H9 (cell line): ENCODE measurements at regions not wholly inside any gene's neighbourhood (a gene's known extent, or its start where the extent isn't known, plus 50 kb on each side); places are given as distances from the start of the nearest gene placed in this dataset.

Experiments used
- DNase-seq: peaks from one replicate; pipeline ENCODE4 v3.0.0-alpha.2; 2017
- H2AFZ ChIP-seq: one replicate; pipeline ENCODE4 v1.6.1; 2013; ENCODE audit warnings: mild to moderate bottlenecking, low read length, control low read depth, moderate library complexity
- H2AK5ac ChIP-seq: 2 replicates; pipeline ENCODE4 v1.6.1; 2013; ENCODE audit warnings: low read length, control low read depth, mixed read lengths; ENCODE audit not compliant: insufficient read length
- H2BK120ac ChIP-seq: one replicate; pipeline ENCODE4 v1.6.1; 2013; ENCODE audit warnings: low read depth, mild to moderate bottlenecking, low read length, control low read depth, inconsistent platforms; ENCODE audit not compliant: poor library complexity, severe bottlenecking
- H2BK12ac ChIP-seq: 2 replicates; pipeline ENCODE4 v1.6.1; 2013; ENCODE audit warnings: low read length, control low read depth, mixed read lengths, low read depth; ENCODE audit not compliant: insufficient read length
- H2BK15ac ChIP-seq: 2 replicates; pipeline ENCODE4 v1.6.1; 2013; ENCODE audit warnings: low read depth, low read length, control low read depth
- H2BK20ac ChIP-seq: one replicate; pipeline ENCODE4 v1.6.1; 2013; ENCODE audit warnings: low read depth, mild to moderate bottlenecking, low read length, control low read depth, inconsistent platforms; ENCODE audit not compliant: poor library complexity, severe bottlenecking
- H2BK5ac ChIP-seq: 2 replicates; pipeline ENCODE4 v1.6.1; 2013; ENCODE audit warnings: low read length, control low read depth, mixed read lengths; ENCODE audit not compliant: insufficient read length
- H3K14ac ChIP-seq: 2 replicates; pipeline ENCODE4 v1.6.1; 2013; ENCODE audit warnings: low read length, control low read depth; ENCODE audit not compliant: insufficient read depth
- H3K18ac ChIP-seq: 2 replicates; pipeline ENCODE4 v1.6.1; 2013; ENCODE audit warnings: low read depth, mild to moderate bottlenecking, mixed read lengths, low read length, control low read depth; ENCODE audit not compliant: insufficient read length
- H3K23ac ChIP-seq: 2 replicates; pipeline ENCODE4 v1.6.1; 2013; ENCODE audit warnings: low read length, control low read depth, mixed read lengths, low read depth; ENCODE audit not compliant: insufficient read length
- H3K23me2 ChIP-seq: 2 replicates; pipeline ENCODE4 v1.6.1; 2013; ENCODE audit warnings: low read depth, mild to moderate bottlenecking, mixed read lengths, low read length, control low read depth; ENCODE audit not compliant: insufficient read length, poor library complexity, severe bottlenecking
- H3K27ac ChIP-seq: 2 replicates; pipeline ENCODE4 v1.5.1; 2013; ENCODE audit warnings: low read length, control low read depth, mixed read lengths, low read depth; ENCODE audit not compliant: insufficient read length
- H3K27me3 ChIP-seq: 2 replicates; pipeline ENCODE4 v1.6.1; 2013; ENCODE audit warnings: low read length, control low read depth, inconsistent platforms; ENCODE audit not compliant: insufficient read depth
- H3K4ac ChIP-seq: 2 replicates; pipeline ENCODE4 v1.6.1; 2013; ENCODE audit warnings: low read depth, mild to moderate bottlenecking, control low read depth, inconsistent platforms, low read length, moderate library complexity
- H3K4me1 ChIP-seq: 2 replicates; pipeline ENCODE4 v1.6.1; 2013; ENCODE audit warnings: low read length, control low read depth, inconsistent platforms; ENCODE audit not compliant: insufficient read depth
- H3K4me2 ChIP-seq: 2 replicates; pipeline ENCODE4 v1.6.1; 2013; ENCODE audit warnings: low read length, control low read depth, mixed read lengths; ENCODE audit not compliant: insufficient read length, insufficient read depth
- H3K56ac ChIP-seq: 2 replicates; pipeline ENCODE4 v1.6.1; 2013; ENCODE audit warnings: low read depth, mild to moderate bottlenecking, mixed read lengths, low read length, control low read depth; ENCODE audit not compliant: insufficient read length
- H3K79me1 ChIP-seq: 2 replicates; pipeline ENCODE4 v1.6.1; 2013; ENCODE audit warnings: low read depth, mild to moderate bottlenecking, moderate library complexity, low read length, control low read depth, inconsistent platforms; ENCODE audit not compliant: insufficient read depth, poor library complexity, severe bottlenecking
- H3K79me2 ChIP-seq: 2 replicates; pipeline ENCODE4 v1.6.1; 2013; ENCODE audit warnings: low read length, control low read depth, inconsistent platforms; ENCODE audit not compliant: insufficient read depth
- H3K9ac ChIP-seq: 2 replicates; pipeline ENCODE4 v1.6.1; 2013; ENCODE audit warnings: low read length, control low read depth, mixed read lengths; ENCODE audit not compliant: insufficient read length; ENCODE audit errors: extremely low read depth
- H3K9me3 ChIP-seq: one replicate; pipeline ENCODE4 v1.6.1; 2013; ENCODE audit warnings: low read depth, low read length, inconsistent platforms; ENCODE audit not compliant: control insufficient read depth
- H3T11ph ChIP-seq: one replicate; pipeline ENCODE4 v1.6.1; 2013; ENCODE audit warnings: mild to moderate bottlenecking, low read length, control low read depth, inconsistent platforms
- H4K20me1 ChIP-seq: one replicate; pipeline ENCODE4 v1.6.1; 2013; ENCODE audit not compliant: control insufficient read depth, insufficient read length, insufficient read depth
- H4K5ac ChIP-seq: 2 replicates; pipeline ENCODE4 v1.6.1; 2013; ENCODE audit warnings: low read depth, mild to moderate bottlenecking, mixed read lengths, low read length, control low read depth; ENCODE audit not compliant: insufficient read length
- H4K8ac ChIP-seq: replicated peaks from 2 replicates; pipeline ENCODE4 v1.6.1; 2013; ENCODE audit warnings: low read length, control low read depth, mixed read lengths, low read depth; ENCODE audit not compliant: insufficient read length
- H4K91ac ChIP-seq: 2 replicates; pipeline ENCODE4 v1.6.1; 2013; ENCODE audit warnings: low read depth, mild to moderate bottlenecking, moderate library complexity, mixed read lengths, low read length, control low read depth; ENCODE audit not compliant: insufficient read length
- H3K27ac Mint-ChIP-seq, 3 experiments: 2 replicates in 2 of 3; 3 replicates in 1 of 3; pipeline ENCODE4 v1.8.0; 2020 to 2021; ENCODE audit warnings: mixed read lengths in 3 of 3, mild to moderate bottlenecking in 1 of 3, moderate library complexity in 1 of 3
- H3K27me3 Mint-ChIP-seq: 2 replicates; pipeline ENCODE4 v1.8.0; 2021; ENCODE audit warnings: low read depth, mild to moderate bottlenecking, moderate library complexity, mixed read lengths
- H3K36me3 Mint-ChIP-seq, 3 experiments: 2 replicates in 2 of 3; 3 replicates in 1 of 3; pipeline ENCODE4 v1.8.0; 2020 to 2021; ENCODE audit warnings: low read depth in 3 of 3, mixed read lengths in 3 of 3; ENCODE audit not compliant: insufficient read depth in 1 of 3
- H3K4me1 Mint-ChIP-seq, 2 experiments: 2 replicates each; pipeline ENCODE4 v1.8.0; 2020; ENCODE audit warnings: mixed read lengths in 2 of 2
- H3K4me3 Mint-ChIP-seq, 2 experiments: 2 replicates in 1 of 2; 3 replicates in 1 of 2; pipeline ENCODE4 v1.8.0; 2020 to 2021; ENCODE audit warnings: mild to moderate bottlenecking in 2 of 2, mixed read lengths in 2 of 2, moderate library complexity in 1 of 2
- H3K9me3 Mint-ChIP-seq, 2 experiments: 2 replicates in 1 of 2; 3 replicates in 1 of 2; pipeline ENCODE4 v1.8.0; 2020; ENCODE audit warnings: mild to moderate bottlenecking in 2 of 2, mixed read lengths in 2 of 2, moderate library complexity in 1 of 2
- CTCF ChIP-seq: fragments of 200-600 bp; sonication (generic); conservative IDR thresholded peaks from 3 replicates; pipeline ENCODE4 v1.8.0; 2021; ENCODE audit warnings: antibody characterized with exemption, mild to moderate bottlenecking
- WGBS: extraction: QIAGEN DNeasy Blood & Tissue Kit; methylation state at CpG from one replicate; pipeline ENCODE4 v1.1.7; 2013; ENCODE audit warnings: missing lambda C conversion rate, low lambda C conversion rate, mixed read lengths; ENCODE audit not compliant: insufficient read length; ENCODE audit errors: extremely low coverage; 5-methylcytosine and 5-hydroxymethylcytosine counted together

- H2AFZ ChIP-seq: no peak overlapping the region
- H4K5ac ChIP-seq: no peak overlapping the region
- H2BK20ac ChIP-seq: no peak overlapping the region
- Mint-ChIP-seq H3K9me3 (no peaks in the 10 kb centered on the region), H3K4me1 (no peaks in the 10 kb centered on the region), H3K4me3 (no peak overlapping the region), H3K36me3 (no peaks in the 10 kb centered on the region), H3K27ac (no peak overlapping the region), H3K27me3 (no peaks in the 10 kb centered on the region)
- H3K79me2 ChIP-seq: no peaks in the 10 kb centered on the region
- no peak overlapping the region for H4K91ac ChIP-seq
- no peak overlapping the region for H3K4ac ChIP-seq
- TF ChIP-seq CTCF: no peak
- no peak overlapping the region for H3T11ph ChIP-seq
- no peak overlapping the region for H4K8ac ChIP-seq
- no peak overlapping the region for H3K18ac ChIP-seq
- no peak overlapping the region for H3K23ac ChIP-seq
- H3K27ac ChIP-seq: no peak overlapping the region
- H3K14ac ChIP-seq: no peak overlapping the region
- no peaks in the 10 kb centered on the region for H3K4me1 ChIP-seq
- no peak overlapping the region for H2BK120ac ChIP-seq
- H3K9me3 ChIP-seq: no peaks in the 10 kb centered on the region
- H2BK15ac ChIP-seq: no peak overlapping the region
- no peak overlapping the region for H3K9ac ChIP-seq
- no peaks in the 10 kb centered on the region for H3K23me2 ChIP-seq
- H3K4me2 ChIP-seq: no peak overlapping the region
- no peak for DNase-seq
- H2BK12ac ChIP-seq: no peak overlapping the region
- WGBS: no CpG with 5 or more reads among the region's 4 CpGs
- H3K79me1 ChIP-seq: no peaks in the 10 kb centered on the region
- H2BK5ac ChIP-seq: no peak overlapping the region
- no peak overlapping the region for H3K56ac ChIP-seq
- no peaks in the 10 kb centered on the region for H3K27me3 ChIP-seq
- H2AK5ac ChIP-seq: no peak overlapping the region
- H4K20me1 ChIP-seq: no peaks in the 10 kb centered on the region
Measured at GRCh38 chr9:12612211-12612770, 80.9 kb upstream of the TYRP1 start.
